ENCODE measurements at regions not wholly inside any gene's neighbourhood (a gene's known extent, or its start where the extent isn't known, plus 50 kb on each side); places are given as distances from the start of the nearest gene placed in this dataset.

GRCh38 chr18:4587204-4587603, 132.1 kb upstream of the DLGAP1 start:
- TF ChIP-seq POLR2A (IDR thresholded peaks at IDR 0.05; ENCODE audit: low read depth, low read length) = no peak
- TF ChIP-seq PAX5 (IDR thresholded peaks at IDR 0.05; ENCODE audit: insufficient read depth, low read length, severe bottlenecking) = no peak
- no peak for TF ChIP-seq POLR2AphosphoS5 (IDR thresholded peaks at IDR 0.05; ENCODE audit: low read depth, low read length)
- no peak for TF ChIP-seq TAF1 (IDR thresholded peaks at IDR 0.05; ENCODE audit: low read depth, low read length)
- TF ChIP-seq SPI1 (IDR thresholded peaks at IDR 0.05; ENCODE audit: low read depth, low read length) = no peak
- TF ChIP-seq POU2F2 (IDR thresholded peaks at IDR 0.05; ENCODE audit: low read depth, low read length) = no peak

Data from GM12891 (cell line).